Stimulated activated CD8-positive, alpha-beta memory T cell treated with anti-CD3 and anti-CD28 coated beads, Interleukin-2, amount 100 ng/mL, for 48 hours (primary cell): ENCODE measurements at regions not wholly inside any gene's neighbourhood (a gene's known extent, or its start where the extent isn't known, plus 50 kb on each side); places are given as distances from the start of the nearest gene placed in this dataset.
"Not testable (repeated sequence)": the region's sequence is repeated elsewhere in the genome, so short reads cannot be mapped to it uniquely, and the experiment has no call there.

Experiments used
- DNase-seq, 2 donors: peaks; one replicate each; pipeline ENCODE4 v3.0.0-alpha.2; 2020; ENCODE audit warnings: low read depth in 2 of 2

- no peak for DNase-seq
Observed at GRCh38 chr10:64201936-64202335, 680.7 kb downstream of the REEP3 start.

- not testable (repeated sequence) for DNase-seq
Observed at GRCh38 chr10:64204504-64204903, 683.3 kb downstream of the REEP3 start.

- no peak for DNase-seq
Observed at GRCh38 chr10:64206409-64206808, 685.2 kb downstream of the REEP3 start.

GRCh38 chr10:64209561-64209960 is 688.4 kb downstream of the REEP3 start:
- no peak for DNase-seq

- DNase-seq, result no peak
Observed at GRCh38 chr10:64210211-64210610, 689.0 kb downstream of the REEP3 start.

- no peak for DNase-seq
Observed at GRCh38 chr10:64211466-64211865, 690.3 kb downstream of the REEP3 start.

- DNase-seq, result no peak
Observed at GRCh38 chr10:64215088-64215487, 693.9 kb downstream of the REEP3 start.

GRCh38 chr10:64219271-64220025 is 698.2 kb downstream of the REEP3 start:
- no peak for DNase-seq

- DNase-seq, result no peak
Observed at GRCh38 chr10:64234489-64234888, 713.3 kb downstream of the REEP3 start.

GRCh38 chr10:64257704-64258103 is 736.5 kb downstream of the REEP3 start:
- no peak for DNase-seq

GRCh38 chr10:64261092-64261491 is 739.9 kb downstream of the REEP3 start:
- no peak for DNase-seq

- DNase-seq, result no peak
Observed at GRCh38 chr10:64261676-64262075, 740.5 kb downstream of the REEP3 start.

GRCh38 chr10:64265961-64266360 is 744.8 kb downstream of the REEP3 start:
- DNase-seq, result no peak

- no peak for DNase-seq
Observed at GRCh38 chr10:64271508-64271907, 750.3 kb downstream of the REEP3 start.

GRCh38 chr10:64271983-64272382 is 750.8 kb downstream of the REEP3 start:
- no peak for DNase-seq

- no peak for DNase-seq
Observed at GRCh38 chr10:64275001-64275400, 753.8 kb downstream of the REEP3 start.

GRCh38 chr10:64275774-64276173 is 754.6 kb downstream of the REEP3 start:
- no peak for DNase-seq

- no peak for DNase-seq
Observed at GRCh38 chr10:64277536-64277935, 756.3 kb downstream of the REEP3 start.

- DNase-seq, result no peak
Observed at GRCh38 chr10:64283621-64284020, 762.4 kb downstream of the REEP3 start.

- DNase-seq, result no peak
Observed at GRCh38 chr10:64286533-64286932, 765.3 kb downstream of the REEP3 start.

GRCh38 chr10:64288404-64288803 is 767.2 kb downstream of the REEP3 start:
- no peak for DNase-seq

GRCh38 chr10:64303566-64303965 is 782.4 kb downstream of the REEP3 start:
- no peak for DNase-seq

- DNase-seq, result no peak
Observed at GRCh38 chr10:64306729-64307327, 785.6 kb downstream of the REEP3 start.

GRCh38 chr10:64312876-64313275 is 791.7 kb downstream of the REEP3 start:
- DNase-seq, result no peak
